Mesendoderm (in vitro differentiated cells): ENCODE measurements at regions not wholly inside any gene's neighbourhood (a gene's known extent, or its start where the extent isn't known, plus 50 kb on each side); places are given as distances from the start of the nearest gene placed in this dataset.
A peak's percentile ranks its signal among the peaks of the same experiment; 100 is the strongest.

Experiments used
- DNase-seq: peaks from one replicate; pipeline ENCODE4 v3.0.0; 2013
- H2AK5ac ChIP-seq: 2 replicates; pipeline ENCODE4 v1.6.1; 2013; ENCODE audit warnings: low read length, inconsistent platforms
- H2BK120ac ChIP-seq: 2 replicates; pipeline ENCODE4 v1.6.1; 2013; ENCODE audit warnings: low read depth, mild to moderate bottlenecking, low read length, moderate library complexity, mixed read lengths
- H2BK15ac ChIP-seq: replicated peaks from 2 replicates; pipeline ENCODE4 v1.6.1; 2013; ENCODE audit warnings: low read depth, mild to moderate bottlenecking, moderate library complexity
- H2BK5ac ChIP-seq: 2 replicates; pipeline ENCODE4 v1.6.1; 2013; ENCODE audit warnings: low read length, inconsistent platforms
- H3K18ac ChIP-seq: 2 replicates; pipeline ENCODE4 v1.6.1; 2013; ENCODE audit warnings: mild to moderate bottlenecking, low read length, mixed read lengths
- H3K23ac ChIP-seq: one replicate; pipeline ENCODE4 v1.6.1; 2013; ENCODE audit warnings: low read length
- H3K27ac ChIP-seq: 2 replicates; pipeline ENCODE4 v1.5.1; 2013; ENCODE audit warnings: low read depth, mild to moderate bottlenecking, inconsistent platforms, low read length, moderate library complexity
- H3K27me3 ChIP-seq: 2 replicates; pipeline ENCODE4 v1.6.1; 2013; ENCODE audit warnings: low read length, control low read depth, mild to moderate bottlenecking, inconsistent platforms; ENCODE audit not compliant: insufficient read depth, poor library complexity
- H3K36me3 ChIP-seq: 2 replicates; pipeline ENCODE4 v1.6.1; 2013; ENCODE audit warnings: low read length, inconsistent platforms; ENCODE audit not compliant: control insufficient read depth, insufficient read depth
- H3K4ac ChIP-seq: one replicate; pipeline ENCODE4 v1.6.1; 2013; ENCODE audit warnings: low read depth, mild to moderate bottlenecking, low read length, moderate library complexity
- H3K4me1 ChIP-seq: 2 replicates; pipeline ENCODE4 v1.6.1; 2013; ENCODE audit warnings: low read depth, low read length, inconsistent platforms; ENCODE audit not compliant: control insufficient read depth
- H3K4me2 ChIP-seq: 2 replicates; pipeline ENCODE4 v1.6.1; 2013; ENCODE audit warnings: low read length
- H3K4me3 ChIP-seq: 2 replicates; pipeline ENCODE4 v1.5.1; 2013; ENCODE audit warnings: mild to moderate bottlenecking, low read length
- H3K56ac ChIP-seq: one replicate; pipeline ENCODE4 v1.6.1; 2013; ENCODE audit warnings: low read length
- H3K79me1 ChIP-seq: 2 replicates; pipeline ENCODE4 v1.6.1; 2013; ENCODE audit warnings: low read length, inconsistent platforms
- H3K79me2 ChIP-seq: 2 replicates; pipeline ENCODE4 v1.6.1; 2013; ENCODE audit warnings: mild to moderate bottlenecking, low read length; ENCODE audit not compliant: control insufficient read depth, insufficient read depth
- H3K9ac ChIP-seq: 2 replicates; pipeline ENCODE4 v1.6.1; 2013; ENCODE audit warnings: low read length, inconsistent platforms
- H4K5ac ChIP-seq: one replicate; pipeline ENCODE4 v1.6.1; 2013; ENCODE audit warnings: low read length
- H4K8ac ChIP-seq: one replicate; pipeline ENCODE4 v1.6.1; 2013; ENCODE audit warnings: low read depth, mild to moderate bottlenecking, control low read depth, low read length, moderate library complexity
- WGBS: extraction: QIAGEN DNeasy Blood & Tissue Kit; methylation state at CpG from one replicate; pipeline ENCODE4 v1.1.7; 2013; ENCODE audit warnings: low lambda C conversion rate, missing lambda C conversion rate; ENCODE audit not compliant: insufficient coverage; ENCODE audit errors: extremely low coverage; 5-methylcytosine and 5-hydroxymethylcytosine counted together

GRCh38 chr7:16967300-16967811 lies 85.6 kb upstream of the AGR3 start:
- Histone ChIP-seq H3K18ac (no peak overlapping the region), H3K27me3 (no peaks in the 10 kb centered on the region), H2BK15ac (no peak overlapping the region), H3K56ac (no peak overlapping the region), H3K36me3 (no peaks in the 10 kb centered on the region), H3K79me2 (no peaks in the 10 kb centered on the region), H2BK5ac (no peak overlapping the region), H3K27ac (no peak overlapping the region), H3K4me3 (no peak overlapping the region), H3K4ac (no peak overlapping the region), H3K79me1 (no peaks in the 10 kb centered on the region), H3K4me2 (no peak overlapping the region), H3K4me1 (no peaks in the 10 kb centered on the region), H4K5ac (no peak overlapping the region), H4K8ac (no peak overlapping the region), H3K9ac (no peak overlapping the region), H3K23ac (no peak overlapping the region), H2BK120ac (no peak overlapping the region), H2AK5ac (no peak overlapping the region)
- DNase-seq, result no peak
- WGBS, result no CpG with 5 or more reads among the region's 1 CpG

DNA sequence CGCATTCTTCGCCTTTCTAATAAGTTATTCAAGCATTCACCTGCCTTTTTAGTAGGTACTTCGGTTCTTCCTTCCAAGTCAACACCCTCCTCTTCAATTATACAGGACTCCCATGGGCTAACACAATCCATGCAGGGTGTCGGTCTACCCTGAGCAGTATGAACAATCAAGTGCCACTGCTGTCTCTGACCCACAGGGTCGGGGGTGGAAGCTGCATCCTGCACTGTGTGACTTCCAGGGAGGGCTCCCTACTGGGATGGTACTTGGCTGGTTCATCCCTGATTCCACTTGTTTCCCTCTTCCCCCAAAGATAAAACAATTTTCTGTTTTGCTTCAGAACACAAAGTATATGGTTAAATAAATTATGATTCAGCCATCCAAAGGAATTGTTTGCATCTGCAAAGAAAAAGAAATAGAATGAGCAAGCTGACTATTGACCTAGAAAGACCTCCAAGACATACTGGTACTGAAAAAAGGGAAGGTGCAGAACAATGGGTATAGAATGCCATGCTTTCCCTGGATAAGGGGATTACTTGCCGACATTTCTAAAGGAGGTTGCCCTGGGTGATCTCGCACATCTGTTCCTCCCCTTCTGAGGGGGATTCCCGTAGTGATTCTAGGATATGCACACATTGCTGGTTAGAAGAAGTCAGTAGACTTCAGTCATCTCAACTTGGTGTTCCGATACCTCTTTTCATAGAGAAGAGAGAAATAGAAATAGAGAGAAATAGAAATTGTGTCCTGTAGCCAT lies 89.1 kb upstream of the AGR3 start:
- Histone ChIP-seq H3K27ac (no peak overlapping the region), H3K4me1 (no peaks in the 10 kb centered on the region), H3K36me3 (no peaks in the 10 kb centered on the region), H3K4ac (no peak overlapping the region), H2BK15ac (no peak overlapping the region), H3K23ac (no peak overlapping the region), H3K79me2 (no peaks in the 10 kb centered on the region), H3K56ac (no peak overlapping the region), H3K18ac (no peak overlapping the region), H3K9ac (no peak overlapping the region), H4K5ac (no peak overlapping the region), H2BK5ac (no peak overlapping the region), H4K8ac (no peak overlapping the region), H2BK120ac (no peak overlapping the region), H3K4me2 (no peak overlapping the region), H3K79me1 (no peaks in the 10 kb centered on the region), H3K4me3 (no peak overlapping the region), H2AK5ac (no peak overlapping the region), H3K27me3 (no peaks in the 10 kb centered on the region)
- WGBS, result no CpG with 5 or more reads among the region's 9 CpGs
- DNase-seq, result no peak

DNA sequence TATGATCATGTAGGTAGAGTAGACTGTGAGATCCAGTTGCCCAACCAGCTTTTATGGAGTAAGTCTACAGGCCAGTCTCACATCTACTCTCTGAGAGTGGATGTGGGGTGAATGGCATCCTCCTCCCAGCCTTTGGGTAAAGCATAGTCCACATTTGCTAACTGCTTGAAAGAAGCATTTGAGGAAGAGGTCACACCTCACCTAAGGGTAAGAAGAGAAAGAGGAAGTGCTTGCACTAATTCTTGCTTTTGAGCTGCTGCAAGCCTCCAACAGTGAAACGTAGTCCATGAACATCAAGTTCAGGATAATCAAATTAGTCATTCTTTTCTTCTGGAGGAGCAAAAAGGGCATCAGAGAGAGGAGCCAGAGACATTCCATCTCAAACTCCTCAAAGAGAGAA lies 93.9 kb upstream of the AGR3 start:
- no peak overlapping the region for H3K27ac ChIP-seq
- H3K9ac ChIP-seq, result no peak overlapping the region
- no peak overlapping the region for H2BK15ac ChIP-seq
- H3K4me3 ChIP-seq, result no peak overlapping the region
- no peaks in the 10 kb centered on the region for H3K79me2 ChIP-seq
- no peaks in the 10 kb centered on the region for H3K79me1 ChIP-seq
- H3K56ac ChIP-seq, result no peak overlapping the region
- H3K23ac ChIP-seq, result no peak overlapping the region
- no peak overlapping the region for H4K5ac ChIP-seq
- DNase-seq, result no peak
- H3K4me2 ChIP-seq, result no peak overlapping the region
- no peaks in the 10 kb centered on the region for H3K27me3 ChIP-seq
- H3K4me1 ChIP-seq, result no peaks in the 10 kb centered on the region
- no peak overlapping the region for H3K4ac ChIP-seq
- no peak overlapping the region for H3K18ac ChIP-seq
- H4K8ac ChIP-seq, result no peak overlapping the region
- H2AK5ac ChIP-seq, result no peak overlapping the region
- no peaks in the 10 kb centered on the region for H3K36me3 ChIP-seq
- WGBS, result no CpG with 5 or more reads among the region's 1 CpG
- no peak overlapping the region for H2BK5ac ChIP-seq
- no peak overlapping the region for H2BK120ac ChIP-seq

DNA sequence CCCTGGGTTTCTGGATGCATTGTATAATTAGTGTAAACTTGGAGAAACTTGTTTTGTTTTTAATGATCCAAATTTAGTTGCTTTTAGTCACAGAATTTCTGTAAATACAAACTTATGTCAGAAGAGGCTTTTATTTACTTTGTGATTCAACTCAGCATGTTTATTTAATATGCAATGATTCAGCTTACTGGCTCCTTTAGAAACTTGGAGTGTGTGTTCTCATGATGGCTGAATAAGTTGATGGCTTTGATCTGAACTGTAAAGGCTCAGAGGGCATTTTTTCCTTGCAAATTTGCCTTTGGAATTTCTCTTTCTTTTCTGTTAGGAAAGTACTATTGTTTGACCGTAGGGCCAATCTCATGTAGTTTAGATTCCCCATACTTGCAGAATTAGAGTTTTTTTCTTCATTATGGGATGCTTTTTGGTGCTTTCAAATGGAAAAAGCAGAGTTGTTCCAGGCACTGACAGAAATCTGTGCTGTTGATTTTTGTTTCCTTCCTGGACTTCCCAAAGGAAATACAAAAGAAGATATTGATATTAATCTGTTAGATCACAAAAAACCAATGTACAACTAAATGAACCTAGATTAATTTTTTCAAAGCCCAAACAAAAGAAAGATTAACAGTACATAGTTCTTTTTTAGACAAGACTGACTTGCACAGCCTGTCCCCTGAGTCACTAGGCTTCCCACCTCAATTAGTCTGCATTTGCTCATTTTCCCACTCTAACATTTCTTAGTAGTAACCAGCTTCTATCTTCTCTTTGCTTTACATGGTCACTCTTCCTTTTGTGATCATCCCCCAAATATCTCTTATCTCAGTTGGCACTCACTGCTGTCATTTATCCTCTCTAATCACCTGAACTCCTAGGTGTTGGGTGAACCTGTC lies 96.8 kb upstream of the AGR3 start:
- Histone ChIP-seq H3K56ac (no peak overlapping the region), H3K4me2 (no peak overlapping the region), H2BK5ac (no peak overlapping the region), H2BK15ac (no peak overlapping the region), H3K27me3 (no peaks in the 10 kb centered on the region), H3K4me1 (no peaks in the 10 kb centered on the region), H3K4ac (no peak overlapping the region), H3K79me1 (no peaks in the 10 kb centered on the region), H4K5ac (no peak overlapping the region), H4K8ac (no peak overlapping the region), H3K9ac (no peak overlapping the region), H3K18ac (no peak overlapping the region), H3K23ac (no peak overlapping the region), H3K27ac (no peak overlapping the region), H3K36me3 (no peaks in the 10 kb centered on the region), H3K79me2 (no peaks in the 10 kb centered on the region), H2AK5ac (no peak overlapping the region), H2BK120ac (no peak overlapping the region), H3K4me3 (no peak overlapping the region)
- no CpG with 5 or more reads among the region's 1 CpG for WGBS
- DNase-seq, result peak; percentile 18

DNA sequence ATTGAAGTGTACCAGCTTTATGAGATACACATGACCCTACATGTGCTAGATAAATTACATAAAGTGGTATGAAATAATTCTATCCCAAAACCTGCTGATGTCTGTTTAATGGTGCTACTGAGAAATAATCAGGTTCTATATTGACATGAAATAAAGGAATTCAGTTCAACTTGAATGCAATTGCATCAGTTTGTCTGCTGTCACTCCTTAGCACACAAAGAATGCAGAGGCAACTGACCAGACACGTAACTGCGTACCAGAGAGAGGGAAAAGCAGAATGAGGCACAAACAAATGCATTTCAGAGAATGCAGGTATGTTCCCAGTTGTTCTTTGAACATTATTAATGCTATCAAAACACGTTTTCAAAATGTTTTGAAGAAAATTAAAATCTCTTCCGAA lies 98.8 kb upstream of the AGR3 start:
- no peaks in the 10 kb centered on the region for H3K36me3 ChIP-seq
- H2BK5ac ChIP-seq, result no peak overlapping the region
- no peak overlapping the region for H3K9ac ChIP-seq
- H3K56ac ChIP-seq, result no peak overlapping the region
- no peak for DNase-seq
- no peak overlapping the region for H3K27ac ChIP-seq
- H2AK5ac ChIP-seq, result no peak overlapping the region
- no peak overlapping the region for H3K4ac ChIP-seq
- WGBS, result no CpG with 5 or more reads among the region's 4 CpGs
- no peak overlapping the region for H4K5ac ChIP-seq
- H3K4me3 ChIP-seq, result no peak overlapping the region
- H2BK120ac ChIP-seq, result no peak overlapping the region
- no peaks in the 10 kb centered on the region for H3K4me1 ChIP-seq
- no peaks in the 10 kb centered on the region for H3K79me2 ChIP-seq
- H3K79me1 ChIP-seq, result no peaks in the 10 kb centered on the region
- no peak overlapping the region for H3K18ac ChIP-seq
- H2BK15ac ChIP-seq, result no peak overlapping the region
- H4K8ac ChIP-seq, result no peak overlapping the region
- H3K23ac ChIP-seq, result no peak overlapping the region
- no peak overlapping the region for H3K4me2 ChIP-seq
- no peaks in the 10 kb centered on the region for H3K27me3 ChIP-seq
